Pulmonary artery endothelial cell (primary cell): ENCODE measurements at regions not wholly inside any gene's neighbourhood (a gene's known extent, or its start where the extent isn't known, plus 50 kb on each side); places are given as distances from the start of the nearest gene placed in this dataset.
"Not testable (repeated sequence)": the region's sequence is repeated elsewhere in the genome, so short reads cannot be mapped to it uniquely, and the experiment has no call there.

Source experiments
- DNase-seq: peaks from one replicate; pipeline ENCODE4 v3.0.0-alpha.2; 2011; ENCODE audit warnings: low read depth, low spot score

DNA sequence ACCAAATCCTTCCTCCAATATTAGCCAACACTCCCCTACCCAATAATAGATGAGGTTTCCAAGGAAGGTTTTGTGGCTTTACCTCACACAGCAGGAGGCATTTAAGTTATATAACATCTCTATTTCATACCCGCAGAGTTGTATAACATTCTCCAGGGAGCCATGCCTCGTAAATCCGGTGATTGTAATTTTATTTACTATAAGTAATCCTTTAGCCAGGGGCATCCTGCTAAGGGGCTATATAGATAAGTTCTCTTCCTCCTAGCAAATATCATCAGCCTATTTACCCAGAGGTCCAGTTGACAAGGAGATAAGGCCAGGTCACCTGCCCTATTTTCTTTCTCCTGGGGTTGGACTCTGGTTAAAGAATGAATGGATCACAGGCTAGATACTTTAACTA, 2051.0 kb downstream of the EFNA5 start:
- no peak for DNase-seq

DNA sequence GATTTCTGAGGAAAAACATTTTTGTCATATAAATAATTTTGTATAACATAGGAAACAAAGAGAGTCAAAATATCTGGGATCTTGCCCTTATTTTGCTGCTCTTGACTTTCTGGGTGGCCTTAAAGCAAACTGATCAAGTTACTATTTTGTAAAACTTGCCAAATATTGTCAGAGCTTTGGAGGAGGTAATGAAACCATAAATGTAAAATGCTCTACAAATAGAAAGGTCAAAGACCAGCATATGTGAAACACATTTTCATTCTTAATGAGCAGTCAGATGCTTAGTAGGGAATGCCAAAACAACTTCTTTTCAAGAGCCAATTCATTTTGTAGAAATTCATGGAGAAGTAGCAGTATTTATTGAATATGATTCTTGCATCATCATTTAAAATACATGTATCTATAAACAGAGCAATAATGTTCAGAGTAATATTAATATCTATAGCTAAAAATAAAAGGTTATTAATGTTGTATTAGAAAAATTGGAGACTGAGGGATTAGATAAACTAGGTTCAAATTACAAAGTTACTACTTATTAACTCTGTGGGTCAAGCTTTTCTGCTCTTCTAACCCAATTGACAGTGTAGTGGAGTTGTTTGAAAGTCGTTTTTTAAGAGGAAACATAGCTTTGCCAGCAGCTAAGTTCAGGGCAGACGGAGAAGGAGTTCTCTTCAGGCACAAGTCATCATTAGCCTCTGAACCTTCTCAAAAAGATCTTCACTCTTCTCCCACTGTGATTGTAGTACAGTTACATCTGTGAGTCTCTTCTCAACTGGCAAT, 2053.1 kb downstream of the EFNA5 start:
- DNase-seq = no peak

DNA sequence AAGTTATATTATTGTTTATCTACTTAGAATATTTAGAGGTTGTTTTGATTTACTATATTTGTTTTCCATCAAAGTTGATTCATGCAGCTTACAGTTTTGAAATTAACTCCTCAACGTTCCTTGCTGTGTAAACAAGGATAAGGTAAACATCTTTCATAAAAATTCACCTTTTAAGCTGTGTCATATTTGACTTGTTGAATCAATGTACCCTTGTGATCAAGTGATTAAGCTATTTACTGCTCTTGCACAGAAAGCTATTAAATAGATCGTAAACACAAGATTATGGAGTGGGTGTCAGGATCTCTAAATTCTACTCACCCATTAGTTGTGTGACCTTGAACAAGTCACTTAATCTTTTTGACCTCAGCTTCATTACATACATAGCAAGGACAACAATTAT, 2054.0 kb upstream of the NUDT12 start:
- DNase-seq = no peak

DNA sequence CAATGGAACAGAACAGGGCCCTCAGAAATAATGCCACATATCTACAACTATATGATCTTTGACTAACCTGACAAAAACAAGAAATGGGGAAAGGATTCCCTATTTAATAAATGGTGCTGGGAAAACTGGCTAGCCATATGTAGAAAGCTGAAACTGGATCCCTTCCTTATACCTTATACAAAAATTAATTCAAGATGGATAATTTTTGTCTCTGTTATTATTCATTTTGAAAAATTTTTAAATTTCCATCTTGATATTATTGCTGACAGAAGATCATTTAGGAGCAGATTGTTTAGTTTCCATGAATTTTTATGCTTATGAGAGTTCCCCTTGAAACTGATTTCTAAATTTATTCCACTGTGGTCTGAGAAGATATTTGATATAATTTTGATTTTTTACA, 2039.8 kb upstream of the NUDT12 start:
- DNase-seq = not testable (repeated sequence)

DNA sequence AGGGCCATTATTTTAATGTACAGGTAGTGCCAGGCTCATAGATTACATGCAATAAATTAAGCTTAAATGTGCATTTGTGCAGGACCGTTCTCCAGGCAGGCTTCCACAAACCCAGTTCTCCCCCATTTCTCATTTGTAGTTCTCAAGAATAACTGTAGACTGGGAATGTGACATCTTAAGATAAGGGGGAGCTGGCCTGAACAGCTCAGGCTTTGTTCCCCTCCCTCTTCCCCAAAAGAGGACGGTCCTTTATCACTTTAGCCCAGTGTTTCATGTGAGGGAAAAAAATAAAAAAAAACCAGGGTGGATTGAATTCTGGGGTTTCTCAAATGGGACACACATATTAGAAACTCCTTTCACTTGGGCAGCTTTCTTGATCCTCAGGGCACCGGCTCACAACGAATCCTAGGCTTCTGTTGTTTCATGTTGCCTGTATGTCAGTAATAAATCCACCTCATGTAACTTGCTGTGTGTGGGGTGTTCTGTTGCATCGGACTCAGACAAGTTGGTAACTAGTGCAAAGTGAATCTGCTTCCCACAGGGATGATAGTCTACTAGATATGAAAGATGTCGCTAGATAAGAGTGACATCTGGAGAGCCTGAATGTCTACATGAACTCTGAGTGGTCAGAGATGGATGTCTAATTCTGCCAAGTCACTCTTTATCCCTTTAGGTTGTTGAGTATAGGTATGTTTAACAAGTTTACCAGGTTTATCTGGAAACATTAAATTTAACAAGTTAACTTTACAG, 2030.6 kb upstream of the NUDT12 start:
- DNase-seq = no peak

DNA sequence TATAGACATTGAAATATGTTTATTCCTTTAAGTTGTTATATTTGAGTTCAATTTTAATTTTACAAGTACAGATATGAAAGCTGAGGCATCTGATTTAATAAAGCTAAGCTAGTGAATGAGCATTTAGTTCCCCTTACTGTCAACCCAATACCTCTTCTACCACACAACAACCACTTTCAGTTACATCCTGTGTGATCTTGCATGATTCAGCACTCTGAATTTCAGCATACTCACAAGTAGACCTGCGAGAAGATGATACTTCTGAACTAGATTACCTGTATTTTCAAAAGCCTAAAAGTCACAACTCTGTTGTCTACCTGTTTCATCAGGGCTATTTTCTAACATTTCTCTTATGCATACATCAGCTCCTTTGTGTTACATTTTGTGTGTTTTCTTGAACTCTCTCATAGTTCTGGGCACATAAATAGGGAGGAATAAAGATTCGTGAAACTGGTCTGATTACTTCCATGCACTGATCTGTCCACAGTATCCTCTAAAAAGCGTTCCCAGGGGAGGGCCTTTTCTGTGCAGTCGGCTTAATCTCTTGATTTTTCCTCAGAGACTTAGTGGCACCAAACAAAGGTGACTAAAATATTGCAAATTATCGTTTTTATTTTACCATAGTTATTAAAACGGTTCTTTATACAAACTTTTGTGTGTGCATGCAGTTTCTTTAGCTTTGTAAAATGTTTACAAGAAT, 2025.5 kb upstream of the NUDT12 start:
- no peak for DNase-seq

DNA sequence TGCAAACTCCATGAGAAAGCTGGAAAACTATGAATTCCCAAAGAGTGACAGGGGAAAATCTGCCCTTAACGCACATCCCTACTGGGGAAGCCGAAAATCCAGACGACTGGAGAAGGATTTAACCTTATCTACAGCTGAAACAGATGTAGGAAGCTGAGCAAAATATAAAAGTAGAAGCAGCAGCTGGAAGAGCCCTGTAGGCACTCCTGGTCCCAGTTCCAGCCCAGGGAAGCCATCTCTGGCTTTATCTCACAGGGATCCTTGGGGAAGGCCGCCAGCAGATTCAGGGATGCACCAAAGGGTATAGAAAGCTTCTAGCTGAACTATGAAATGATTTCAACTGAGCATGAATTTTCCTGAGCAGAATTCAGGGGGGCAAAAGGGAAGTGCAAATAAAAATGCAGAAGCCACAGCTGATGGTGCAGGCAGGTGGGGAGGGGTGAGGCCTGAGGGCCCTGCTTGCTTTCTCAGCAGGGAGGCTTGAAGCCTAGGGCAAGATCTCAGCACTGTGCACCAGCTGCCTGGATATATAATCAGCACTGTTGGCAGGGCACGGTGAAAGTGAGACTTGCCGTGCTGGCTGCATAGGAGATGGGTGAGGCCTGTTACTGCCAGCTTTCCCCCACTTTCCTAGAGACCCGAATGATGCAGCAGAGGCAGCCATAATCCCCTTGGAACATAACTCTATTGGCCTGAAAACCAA, 2019.5 kb upstream of the NUDT12 start:
- no peak for DNase-seq

DNA sequence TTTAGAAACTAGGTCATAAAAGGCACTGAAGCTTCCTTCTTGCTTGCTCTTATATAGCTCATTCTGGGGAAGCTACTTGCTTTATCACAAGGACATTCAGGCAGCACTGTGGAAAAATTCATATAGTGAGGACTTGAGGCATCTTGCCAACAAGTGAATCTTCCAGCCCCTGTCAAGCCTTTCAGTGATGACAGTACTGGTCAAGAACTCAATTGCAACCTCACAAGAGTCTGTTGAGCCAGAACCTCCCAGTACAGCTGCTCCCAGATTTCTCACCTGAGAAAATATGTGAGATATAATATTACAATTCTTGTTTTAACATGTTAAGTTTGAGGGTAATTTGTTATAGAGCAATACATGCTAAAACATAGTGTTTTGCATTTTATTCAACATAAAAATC, 2011.0 kb upstream of the NUDT12 start:
- DNase-seq = no peak

DNA sequence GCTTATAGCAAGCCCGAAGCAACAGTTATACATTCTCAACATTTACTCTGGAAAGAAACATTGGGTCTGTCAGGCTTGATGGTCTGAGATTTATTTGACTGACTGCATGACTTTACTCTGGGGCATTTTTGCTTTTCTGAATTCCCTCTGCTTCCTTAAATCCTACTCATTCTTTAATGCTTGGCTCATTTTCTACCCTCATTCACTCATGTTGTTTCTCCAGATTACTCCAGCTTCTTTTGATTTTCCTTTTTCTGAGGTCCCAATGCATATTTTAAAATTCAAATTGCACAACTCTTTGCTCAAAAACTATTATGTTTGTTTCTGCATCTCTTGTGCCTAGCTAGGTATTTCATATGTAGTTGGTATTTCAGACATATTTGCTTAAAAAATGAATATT, 2002.9 kb upstream of the NUDT12 start:
- DNase-seq = no peak

DNA sequence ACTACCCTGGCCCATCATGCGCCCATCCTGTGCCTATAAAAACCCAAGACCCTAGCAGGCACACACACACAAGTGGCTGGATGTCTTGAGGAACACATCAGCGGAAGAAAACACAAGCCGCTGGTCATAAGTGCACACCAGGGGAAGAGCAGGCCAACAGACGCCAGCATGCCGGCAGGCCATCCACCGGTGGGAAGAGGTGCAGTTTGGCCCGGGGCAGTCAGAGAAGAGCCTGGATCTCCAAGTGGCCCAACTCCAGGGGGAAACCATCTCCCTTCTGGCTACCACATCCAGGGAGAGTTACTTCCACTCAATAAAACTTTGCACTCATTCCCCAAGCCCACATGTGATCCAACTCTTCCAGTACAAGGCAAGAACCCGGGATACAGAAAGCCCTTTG, 2001.3 kb upstream of the NUDT12 start:
- DNase-seq = no peak

DNA sequence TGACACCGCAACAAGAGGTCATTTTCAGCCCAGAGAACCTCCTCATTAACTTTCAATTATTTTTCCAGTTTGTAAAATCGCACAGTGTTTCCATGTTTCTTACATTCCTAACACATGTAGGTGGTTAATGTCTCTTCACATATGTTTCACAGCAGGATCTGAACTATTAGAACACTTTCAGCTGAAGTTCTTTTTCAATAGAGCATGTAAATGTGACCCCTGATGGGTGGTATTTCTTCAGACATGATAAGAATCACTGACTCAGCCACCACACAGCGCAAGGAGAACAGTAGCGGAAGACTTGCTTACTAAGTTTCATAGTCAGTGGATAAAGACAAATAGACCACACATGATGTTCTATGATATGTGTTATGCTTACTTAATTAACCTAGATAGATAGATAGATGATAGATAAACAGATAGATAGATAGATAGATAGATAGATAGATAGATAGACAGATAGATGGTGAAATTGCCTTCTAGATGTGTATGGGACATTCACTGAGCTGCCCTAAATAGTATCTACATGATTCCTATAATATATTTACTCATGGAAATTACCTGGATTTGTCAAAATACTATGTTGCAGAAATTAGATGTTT, 1992.1 kb upstream of the NUDT12 start:
- DNase-seq = no peak

DNA sequence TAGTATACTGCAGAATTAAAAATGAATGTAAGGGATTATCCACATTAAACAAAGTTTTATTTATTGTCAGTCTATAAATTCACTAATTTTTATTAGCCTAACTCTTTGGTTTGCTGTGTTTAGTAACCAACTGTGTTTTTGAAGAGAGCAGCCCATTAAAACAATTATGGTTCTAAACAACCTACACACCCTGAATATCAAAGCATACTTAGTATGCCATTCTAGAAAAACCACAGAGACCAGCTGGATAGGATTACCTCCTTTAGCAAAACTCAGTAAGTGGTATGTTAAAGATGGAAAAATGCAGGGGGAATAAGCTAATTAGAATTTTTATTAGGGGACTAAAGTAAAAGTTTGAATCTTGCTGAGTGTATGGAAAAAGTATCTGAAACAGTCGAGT, 1981.7 kb upstream of the NUDT12 start:
- DNase-seq = no peak

DNA sequence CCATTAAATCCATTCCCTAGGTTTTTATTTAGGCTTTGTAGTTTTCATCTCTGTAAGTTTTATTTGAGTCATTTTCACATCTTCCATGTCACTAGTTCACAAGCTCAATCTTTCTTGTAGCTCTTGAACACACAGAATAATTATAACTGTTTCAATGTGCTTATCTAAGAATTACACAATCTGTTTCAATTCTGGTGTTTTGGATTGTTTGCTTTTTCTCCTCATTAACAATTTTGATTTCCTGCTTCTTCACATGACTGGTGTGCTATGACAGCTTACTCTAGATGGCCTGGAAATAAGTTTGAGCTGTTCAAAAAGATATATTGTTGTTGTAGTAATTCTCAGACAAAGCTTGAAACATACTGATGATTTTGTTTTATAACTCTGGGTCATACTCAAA, 1974.1 kb upstream of the NUDT12 start:
- DNase-seq = no peak

DNA sequence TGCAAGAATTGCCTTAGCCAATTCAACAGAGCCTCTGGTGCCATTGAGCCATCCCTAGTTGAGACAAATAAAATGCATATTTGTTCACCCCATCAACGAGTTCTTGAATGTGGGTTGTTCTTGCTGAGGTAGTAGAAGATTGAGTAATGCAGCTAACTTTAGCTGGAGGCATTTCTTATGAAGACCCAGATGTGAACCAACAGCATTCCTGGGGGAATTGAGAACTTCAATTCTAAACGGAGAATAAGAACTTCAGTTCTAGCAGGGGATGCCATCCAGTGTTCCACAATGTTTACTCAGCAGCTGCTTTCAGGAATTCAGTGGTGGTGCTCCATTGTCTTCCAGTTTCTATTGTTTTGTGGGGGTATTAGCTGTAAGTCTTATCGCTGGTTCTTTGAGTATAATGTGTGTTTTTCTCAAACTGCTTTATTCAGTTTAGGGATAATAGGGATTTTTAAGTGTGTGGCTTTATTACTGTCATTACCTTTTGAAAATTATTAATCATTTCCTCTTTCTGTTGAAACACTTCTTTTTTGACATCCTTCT, 1968.2 kb upstream of the NUDT12 start:
- no peak for DNase-seq

DNA sequence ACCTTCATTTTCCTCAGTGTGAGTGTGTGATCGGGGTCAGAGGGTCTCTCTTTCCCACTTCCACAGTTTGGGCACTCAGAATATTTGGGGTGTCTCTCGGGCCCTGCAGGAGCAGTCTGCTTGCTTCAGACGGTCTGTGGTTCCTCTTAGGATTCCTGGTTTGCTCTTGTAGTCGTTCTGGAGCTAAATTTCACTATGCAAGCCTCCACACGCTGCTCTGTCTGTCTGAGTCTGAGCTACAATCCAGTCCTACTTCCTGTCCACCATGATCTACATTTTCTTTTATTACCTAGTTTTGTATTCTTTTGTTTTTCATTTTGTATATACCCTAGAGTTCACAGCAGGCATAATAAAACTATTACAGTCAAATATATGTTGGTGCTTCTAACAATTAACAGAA, 1967.3 kb upstream of the NUDT12 start:
- DNase-seq = no peak

DNA sequence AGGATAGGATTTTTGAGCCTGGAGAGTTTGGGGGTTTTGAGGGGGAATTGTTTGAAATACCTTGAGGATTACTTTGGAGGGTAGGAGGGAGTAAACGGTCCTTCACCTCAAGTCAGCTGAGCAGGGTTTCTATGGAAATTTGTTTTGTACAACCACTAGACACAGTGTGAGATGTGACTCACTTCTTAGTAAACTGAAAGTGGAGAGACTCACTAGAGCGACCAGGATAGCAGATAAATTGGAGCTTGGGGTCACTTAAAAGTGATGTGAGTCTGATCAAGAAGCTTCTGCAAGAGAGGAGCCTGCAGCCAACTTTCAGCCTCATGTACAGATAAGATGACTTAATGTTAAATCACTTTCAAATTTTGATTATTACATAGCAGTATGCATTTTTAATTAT, 1945.9 kb upstream of the NUDT12 start:
- no peak for DNase-seq

DNA sequence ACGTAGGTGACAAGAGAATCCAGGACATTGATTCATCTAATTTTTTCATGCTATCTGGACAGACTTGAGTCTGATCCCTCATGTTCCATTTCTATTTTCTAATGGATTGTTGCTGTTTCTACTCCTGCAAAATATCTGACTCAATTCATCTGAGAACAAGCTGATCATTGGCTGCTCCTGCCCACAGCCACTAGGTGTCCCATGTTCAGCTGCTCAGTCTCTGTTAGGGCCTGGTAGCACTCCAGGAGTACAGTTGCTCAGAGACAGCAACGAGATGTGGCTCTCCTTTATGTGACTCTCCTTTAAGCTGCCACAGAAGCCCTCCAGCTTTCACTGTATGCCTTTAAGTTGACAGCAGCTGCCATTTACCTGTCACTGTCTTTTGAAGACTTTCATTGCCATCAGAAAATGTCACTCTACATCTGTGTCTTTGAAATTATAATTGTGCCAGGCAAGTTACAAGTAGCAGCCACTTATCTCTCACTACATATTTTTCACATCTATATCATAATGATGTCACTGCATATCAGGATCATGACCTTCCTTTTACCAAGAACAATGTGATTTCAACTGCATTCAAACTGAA, 1944.2 kb upstream of the NUDT12 start:
- DNase-seq = no peak

DNA sequence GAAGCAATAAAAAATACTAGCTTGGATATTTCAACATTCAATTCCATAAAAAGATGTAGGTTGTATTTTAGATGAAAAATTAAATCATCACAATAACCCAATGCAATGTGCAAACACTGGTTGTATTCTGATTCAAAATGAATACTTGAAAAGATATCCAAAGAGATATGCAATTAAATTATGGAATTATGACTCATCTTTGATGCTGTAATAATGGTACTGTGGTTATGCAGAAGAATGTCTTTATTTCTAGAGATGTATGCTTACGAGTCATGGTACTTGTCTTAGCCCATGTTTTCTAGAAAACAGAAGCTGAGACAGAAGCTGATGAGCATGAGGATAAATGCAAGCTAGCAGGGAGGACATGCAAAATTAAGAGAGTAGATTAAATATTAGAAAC, 1941.4 kb upstream of the NUDT12 start:
- no peak for DNase-seq

DNA sequence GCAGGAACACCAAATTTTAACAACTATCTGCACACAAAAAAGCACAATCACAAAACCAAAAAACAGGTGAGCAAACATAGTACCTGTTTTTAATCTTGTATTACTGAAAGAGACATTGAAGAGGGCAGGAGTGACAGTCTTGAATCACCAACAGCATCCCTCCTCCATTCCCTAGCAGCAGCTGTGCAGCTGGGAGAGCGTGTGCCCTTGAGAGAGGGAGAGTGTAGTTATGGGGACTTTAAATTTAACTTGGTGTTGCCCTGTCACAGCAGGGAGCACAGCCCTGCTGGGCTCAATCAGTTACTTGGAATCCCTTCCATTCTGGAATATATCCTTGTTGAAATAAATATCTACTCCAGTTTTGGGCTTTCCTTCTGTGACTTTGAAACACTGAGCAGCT, 1938.7 kb upstream of the NUDT12 start:
- DNase-seq = no peak

DNA sequence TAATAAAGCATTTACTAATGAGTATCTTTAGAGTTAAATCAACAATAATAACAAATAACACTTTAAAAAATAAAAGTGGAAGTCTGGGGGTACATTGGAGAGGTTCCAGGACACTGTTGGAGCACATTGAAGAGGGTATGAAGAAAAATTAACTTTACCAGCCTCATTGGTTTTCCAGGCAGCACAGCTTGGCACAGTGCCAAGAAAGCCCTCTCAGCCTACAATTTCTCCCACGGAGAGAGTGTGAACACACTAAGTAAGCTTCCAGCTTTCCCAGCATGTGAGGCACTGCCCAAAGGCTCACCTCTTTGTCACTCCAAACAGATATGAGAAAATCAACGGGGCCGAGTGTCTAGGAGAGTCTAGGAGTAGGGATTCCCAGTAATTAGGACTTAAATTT, 1912.8 kb upstream of the NUDT12 start:
- DNase-seq = no peak

DNA sequence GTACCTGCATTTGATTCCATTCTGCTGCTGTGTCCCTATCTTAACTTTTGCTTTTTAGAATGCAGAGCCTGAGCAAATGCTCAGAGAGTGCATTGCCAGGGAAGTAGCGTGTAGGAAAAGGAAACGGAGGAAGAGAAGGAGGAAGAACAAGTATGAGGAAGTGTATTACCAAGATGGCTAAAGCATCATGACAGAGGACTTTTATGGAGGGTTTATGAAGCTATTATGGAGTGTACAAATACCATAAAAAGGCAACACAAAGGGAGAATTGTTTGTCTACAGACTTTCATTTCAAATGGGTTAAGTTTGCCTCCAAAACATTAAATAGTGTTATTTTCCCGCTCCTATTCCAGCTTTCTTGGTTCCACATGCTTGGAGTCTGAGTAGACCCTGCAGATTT, 1899.8 kb upstream of the NUDT12 start:
- DNase-seq = no peak
